ENCODE measurements at regions not wholly inside any gene's neighbourhood (a gene's known extent, or its start where the extent isn't known, plus 50 kb on each side); places are given as distances from the start of the nearest gene placed in this dataset.

- TF ChIP-seq, protein P1, sequence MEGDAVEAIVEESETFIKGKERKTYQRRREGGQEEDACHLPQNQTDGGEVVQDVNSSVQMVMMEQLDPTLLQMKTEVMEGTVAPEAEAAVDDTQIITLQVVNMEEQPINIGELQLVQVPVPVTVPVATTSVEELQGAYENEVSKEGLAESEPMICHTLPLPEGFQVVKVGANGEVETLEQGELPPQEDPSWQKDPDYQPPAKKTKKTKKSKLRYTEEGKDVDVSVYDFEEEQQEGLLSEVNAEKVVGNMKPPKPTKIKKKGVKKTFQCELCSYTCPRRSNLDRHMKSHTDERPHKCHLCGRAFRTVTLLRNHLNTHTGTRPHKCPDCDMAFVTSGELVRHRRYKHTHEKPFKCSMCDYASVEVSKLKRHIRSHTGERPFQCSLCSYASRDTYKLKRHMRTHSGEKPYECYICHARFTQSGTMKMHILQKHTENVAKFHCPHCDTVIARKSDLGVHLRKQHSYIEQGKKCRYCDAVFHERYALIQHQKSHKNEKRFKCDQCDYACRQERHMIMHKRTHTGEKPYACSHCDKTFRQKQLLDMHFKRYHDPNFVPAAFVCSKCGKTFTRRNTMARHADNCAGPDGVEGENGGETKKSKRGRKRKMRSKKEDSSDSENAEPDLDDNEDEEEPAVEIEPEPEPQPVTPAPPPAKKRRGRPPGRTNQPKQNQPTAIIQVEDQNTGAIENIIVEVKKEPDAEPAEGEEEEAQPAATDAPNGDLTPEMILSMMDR (IDR thresholded peaks at IDR 0.05; ENCODE audit: borderline replicate concordance, extremely low read depth, low read length, poor library complexity, severe bottlenecking), result no peak
- no peak for TF ChIP-seq EZH2 (IDR thresholded peaks at IDR 0.05; ENCODE audit: borderline replicate concordance, low read depth, low read length, severe bottlenecking)
These were observed 117.0 kb upstream of the TWIST2 start for GRCh38 chr2:238730881-238731280.

Data from DND-41 (cell line).